ENCODE measurements at regions not wholly inside any gene's neighbourhood (a gene's known extent, or its start where the extent isn't known, plus 50 kb on each side); places are given as distances from the start of the nearest gene placed in this dataset.

DNA sequence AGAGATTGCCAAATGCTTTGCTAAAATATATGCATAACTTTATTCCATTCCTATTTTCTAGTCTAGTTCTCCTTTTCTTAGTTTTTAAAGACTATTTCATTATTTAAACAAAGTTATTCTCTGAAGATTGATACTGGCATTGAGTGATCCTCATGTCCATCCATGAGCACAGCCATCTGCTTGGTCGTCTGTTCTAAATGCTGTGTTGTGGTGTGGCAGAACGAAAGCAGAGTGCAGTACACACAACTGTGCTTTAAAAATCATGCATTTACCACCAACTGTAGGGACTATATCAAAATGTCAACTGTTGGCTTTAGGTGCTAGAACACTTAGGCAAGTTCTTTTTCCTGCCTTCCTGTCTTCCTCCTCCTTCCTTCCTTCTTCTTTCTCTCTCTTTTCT, 226.6 kb downstream of the ACKR3 start:
- TF ChIP-seq, protein P1, sequence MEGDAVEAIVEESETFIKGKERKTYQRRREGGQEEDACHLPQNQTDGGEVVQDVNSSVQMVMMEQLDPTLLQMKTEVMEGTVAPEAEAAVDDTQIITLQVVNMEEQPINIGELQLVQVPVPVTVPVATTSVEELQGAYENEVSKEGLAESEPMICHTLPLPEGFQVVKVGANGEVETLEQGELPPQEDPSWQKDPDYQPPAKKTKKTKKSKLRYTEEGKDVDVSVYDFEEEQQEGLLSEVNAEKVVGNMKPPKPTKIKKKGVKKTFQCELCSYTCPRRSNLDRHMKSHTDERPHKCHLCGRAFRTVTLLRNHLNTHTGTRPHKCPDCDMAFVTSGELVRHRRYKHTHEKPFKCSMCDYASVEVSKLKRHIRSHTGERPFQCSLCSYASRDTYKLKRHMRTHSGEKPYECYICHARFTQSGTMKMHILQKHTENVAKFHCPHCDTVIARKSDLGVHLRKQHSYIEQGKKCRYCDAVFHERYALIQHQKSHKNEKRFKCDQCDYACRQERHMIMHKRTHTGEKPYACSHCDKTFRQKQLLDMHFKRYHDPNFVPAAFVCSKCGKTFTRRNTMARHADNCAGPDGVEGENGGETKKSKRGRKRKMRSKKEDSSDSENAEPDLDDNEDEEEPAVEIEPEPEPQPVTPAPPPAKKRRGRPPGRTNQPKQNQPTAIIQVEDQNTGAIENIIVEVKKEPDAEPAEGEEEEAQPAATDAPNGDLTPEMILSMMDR (IDR thresholded peaks at IDR 0.05), result no peak
- TF ChIP-seq ZFX (IDR thresholded peaks at IDR 0.05; ENCODE audit: borderline replicate concordance), result no peak
- no peak overlapping the region for H3K27ac ChIP-seq

DNA sequence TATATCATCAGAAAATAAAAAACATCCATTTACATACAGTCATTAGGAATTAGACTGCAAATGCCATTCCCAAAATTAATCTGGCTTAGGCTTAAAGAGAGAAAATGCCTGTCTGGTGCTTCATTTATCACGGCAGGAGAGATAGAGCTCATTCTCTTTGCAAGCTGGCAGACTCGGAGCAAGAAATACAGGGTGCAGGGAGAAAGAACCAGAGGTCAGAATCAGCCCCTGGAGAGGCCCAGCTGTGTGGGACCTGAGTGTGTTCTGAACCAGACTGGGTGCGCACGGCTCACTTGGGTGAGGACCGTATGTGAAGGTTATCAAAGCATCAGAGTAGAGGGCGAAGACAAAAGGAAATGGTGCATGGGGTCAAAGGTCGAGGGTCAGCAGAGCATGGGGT, 227.8 kb downstream of the ACKR3 start:
- no peak overlapping the region for H3K27ac ChIP-seq
- no peak for TF ChIP-seq ZFX (IDR thresholded peaks at IDR 0.05; ENCODE audit: borderline replicate concordance)

DNA sequence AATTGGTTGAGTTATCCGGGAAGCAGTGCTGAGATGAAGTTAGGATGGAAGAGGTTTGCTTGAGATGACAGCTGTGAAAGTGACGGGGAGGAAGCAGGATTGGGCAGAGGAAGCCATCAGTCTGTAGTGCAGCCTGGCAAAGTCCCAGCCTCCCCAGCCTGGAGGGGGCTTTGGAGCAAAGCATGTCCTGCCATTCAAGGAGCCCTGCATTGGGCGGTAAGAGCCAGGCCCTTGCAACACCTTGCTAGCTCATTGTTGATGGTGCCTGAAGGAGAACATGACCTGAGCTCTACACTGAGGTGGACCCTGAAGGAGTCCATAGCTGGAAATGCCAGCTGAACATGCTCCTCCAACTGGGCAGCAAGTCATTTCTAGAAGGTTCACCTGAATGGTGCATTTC, 228.9 kb downstream of the ACKR3 start:
- TF ChIP-seq ZFX (IDR thresholded peaks at IDR 0.05; ENCODE audit: borderline replicate concordance), result no peak
- TF ChIP-seq, protein P1 (IDR thresholded peaks at IDR 0.05), result no peak
- H3K27ac ChIP-seq, result no peak overlapping the region

DNA sequence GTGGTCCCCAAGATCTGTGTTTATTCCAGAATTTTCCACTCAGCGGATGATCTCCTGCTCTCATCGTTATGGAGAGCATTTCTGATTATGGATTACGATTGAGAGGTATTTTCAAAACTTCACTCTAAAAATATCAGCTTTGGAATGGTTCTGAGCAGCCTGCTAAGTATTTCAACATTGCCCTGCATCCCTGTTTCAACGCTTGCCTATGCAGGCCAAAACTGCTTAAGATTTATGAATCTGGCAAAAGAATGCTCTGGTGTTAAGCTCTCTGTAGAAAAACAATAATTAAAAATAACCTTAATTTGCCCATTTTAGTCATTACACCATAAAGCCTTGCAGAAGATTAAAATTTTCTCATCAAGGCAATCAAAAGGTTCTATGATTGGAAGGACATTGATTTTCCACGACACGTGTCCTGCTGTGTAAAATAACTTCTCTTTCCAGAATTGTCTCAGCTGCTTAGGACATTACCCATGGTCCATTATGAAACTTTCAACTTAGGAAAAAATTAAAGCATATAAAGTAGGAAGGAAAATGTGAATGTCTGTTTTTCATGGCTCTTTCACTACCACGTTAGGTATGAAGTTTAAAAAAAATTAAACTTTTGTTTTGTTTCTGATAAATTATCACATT, 229.9 kb downstream of the ACKR3 start:
- TF ChIP-seq, protein P1 (IDR thresholded peaks at IDR 0.05), result no peak
- no peak for TF ChIP-seq ZFX (IDR thresholded peaks at IDR 0.05; ENCODE audit: borderline replicate concordance)

DNA sequence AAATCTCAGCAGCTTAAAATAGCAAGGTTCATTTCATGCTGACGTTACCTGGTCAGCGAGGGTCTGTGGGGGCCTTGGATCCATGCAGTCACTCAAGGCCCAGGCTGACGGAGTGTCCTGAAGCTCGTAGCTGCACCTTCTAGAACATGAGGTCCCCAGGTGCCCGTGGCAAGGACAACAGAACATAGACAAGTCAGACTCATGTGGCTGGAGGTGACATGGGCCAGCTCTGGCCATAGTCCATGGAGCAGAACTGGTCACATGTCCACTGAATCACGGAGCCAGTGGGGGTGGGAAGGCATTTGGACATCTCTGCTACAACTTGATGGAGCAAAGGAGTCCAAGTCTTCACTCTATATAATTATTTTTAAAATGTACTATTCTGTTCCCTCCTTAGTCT, 233.2 kb downstream of the ACKR3 start:
- TF ChIP-seq, protein P1 (IDR thresholded peaks at IDR 0.05), result no peak
- TF ChIP-seq ZFX (IDR thresholded peaks at IDR 0.05; ENCODE audit: borderline replicate concordance), result no peak
- no peak overlapping the region for H3K27ac ChIP-seq

More for the DNA sequence above, 229.9 kb downstream of the ACKR3 start:
- H3K27ac ChIP-seq, result no peak overlapping the region

DNA sequence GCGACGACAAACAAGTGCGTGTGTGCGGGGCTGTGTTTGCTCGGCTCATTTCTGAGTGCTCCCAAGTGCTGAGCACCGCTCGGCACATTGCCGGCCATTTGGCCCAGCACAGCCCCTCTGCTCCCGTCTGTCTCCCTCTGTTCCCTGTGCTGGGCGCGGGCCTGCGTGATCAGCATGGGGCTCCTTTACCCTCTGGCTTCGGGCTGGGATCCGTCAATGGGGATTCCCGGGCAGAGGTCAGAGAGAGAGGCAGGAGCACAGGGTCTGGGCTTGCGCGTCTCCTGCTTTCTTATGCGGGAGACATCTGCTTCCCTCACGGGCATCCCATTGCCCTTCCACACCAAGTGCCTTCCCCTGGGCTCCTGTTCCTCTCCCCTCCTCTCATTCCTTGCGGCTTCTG, 234.0 kb downstream of the ACKR3 start:
- no peak overlapping the region for H3K27ac ChIP-seq
- TF ChIP-seq, protein P1 (IDR thresholded peaks at IDR 0.05), result no peak
- TF ChIP-seq ZFX (IDR thresholded peaks at IDR 0.05; ENCODE audit: borderline replicate concordance), result no peak

DNA sequence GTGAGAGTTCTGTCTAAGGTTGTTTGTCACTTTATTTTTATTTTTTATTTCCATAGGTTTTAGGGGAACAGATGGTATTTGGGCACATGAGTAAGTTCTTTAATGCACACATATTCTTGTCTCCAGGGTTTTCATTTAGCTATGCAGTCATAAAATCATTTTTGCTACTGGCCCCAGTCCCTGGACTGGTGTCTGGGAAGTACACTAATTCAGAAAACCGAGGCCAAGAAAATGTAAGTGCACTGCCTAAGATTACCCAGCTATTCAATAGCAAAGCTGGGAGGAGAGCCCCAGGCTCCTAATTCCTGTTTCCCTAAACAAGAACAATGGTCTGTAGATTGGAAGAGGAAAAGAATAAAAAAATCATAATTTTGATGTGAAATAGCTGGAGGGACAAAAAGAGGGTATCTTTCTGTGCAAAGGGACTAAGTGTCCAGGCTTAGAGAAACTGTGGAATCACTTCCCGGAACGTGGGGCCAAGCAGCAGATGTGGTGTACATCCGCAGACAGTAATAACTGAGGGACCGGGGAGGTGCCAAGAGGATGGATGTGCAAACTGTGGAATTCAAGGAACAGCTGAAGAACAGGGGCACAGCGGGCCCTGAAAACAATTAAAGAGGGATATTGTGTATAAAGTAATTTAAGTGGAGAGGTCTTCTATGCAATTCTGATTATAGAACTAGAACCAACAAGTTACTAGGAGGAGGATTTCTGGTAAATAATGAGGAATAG, 236.3 kb downstream of the ACKR3 start:
- TF ChIP-seq ZFX (IDR thresholded peaks at IDR 0.05; ENCODE audit: borderline replicate concordance), result no peak
- TF ChIP-seq, protein P1 (IDR thresholded peaks at IDR 0.05), result no peak
- no peak overlapping the region for H3K27ac ChIP-seq

Measured in 22Rv1 (cell line).